PC-3 (cell line): ENCODE measurements at regions not wholly inside any gene's neighbourhood (a gene's known extent, or its start where the extent isn't known, plus 50 kb on each side); places are given as distances from the start of the nearest gene placed in this dataset.

Source experiments
- ATAC-seq: fragments of 200-7000 bp; cut with Tn5 transposase; 2 replicates; pipeline ENCODE4 v1.9.1; 2020; ENCODE audit warnings: mild to moderate bottlenecking, moderate library complexity
- BruUV-seq: library from RNA; stranded (reverse); fragments of 400-500 nt; replicated peaks from 2 replicates; lab custom pipeline; 2021; lab: Mats Ljungman, UMichigan
- CTCF ChIA-PET: fragments of 300-600 bp; sonication (Branson Sonifier 250); formaldehyde crosslinking; loops from one replicate; lab custom pipeline; 2022; ENCODE audit warnings: antibody characterized with exemption; lab: Charles Lee
- POLR2A ChIA-PET: fragments of 300-600 bp; sonication (Branson Sonifier 250); formaldehyde crosslinking; loops from one replicate; lab custom pipeline; 2022; ENCODE audit warnings: antibody characterized with exemption; ENCODE audit not compliant: unreplicated experiment; lab: Charles Lee
- DNase-seq: peaks from one replicate; pipeline ENCODE4 v3.0.0-alpha.2; 2015
- H2AFZ ChIP-seq: fragments of 300-600 bp; sonication (generic); 2 replicates; pipeline ENCODE4 v1.6.0; 2016; ENCODE audit warnings: antibody characterized with exemption, low read length
- H3F3A ChIP-seq: fragments of 300-600 bp; sonication (generic); one replicate; pipeline ENCODE4 v1.6.0; 2017; ENCODE audit warnings: antibody characterized with exemption, low read length, control low read depth, mild to moderate bottlenecking; ENCODE audit not compliant: unreplicated experiment
- H3K27ac ChIP-seq: fragments of 300-600 bp; sonication (generic); 2 replicates; pipeline ENCODE4 v1.5.1; 2016; ENCODE audit warnings: mild to moderate bottlenecking, low read length
- H3K27me3 ChIP-seq: fragments of 300-600 bp; sonication (generic); 2 replicates; pipeline ENCODE4 v1.6.1; 2016; ENCODE audit warnings: low read length, mixed read lengths
- H3K36me3 ChIP-seq: fragments of 300-600 bp; sonication (generic); 2 replicates; pipeline ENCODE4 v1.6.1; 2016; ENCODE audit warnings: low read depth, mixed run types, low read length, mixed read lengths
- H3K4me1 ChIP-seq: fragments of 300-600 bp; sonication (generic); 2 replicates; pipeline ENCODE4 v1.5.1; 2016; ENCODE audit warnings: low read length; ENCODE audit not compliant: insufficient read depth
- H3K4me2 ChIP-seq: fragments of 300-600 bp; sonication (generic); 2 replicates; pipeline ENCODE4 v1.6.0; 2016; ENCODE audit warnings: low read length
- H3K4me3 ChIP-seq: fragments of 300-600 bp; sonication (generic); 2 replicates; pipeline ENCODE4 v1.5.1; 2016; ENCODE audit warnings: mild to moderate bottlenecking, low read length, mixed read lengths
- H3K79me2 ChIP-seq: fragments of 300-600 bp; sonication (generic); 2 replicates; pipeline ENCODE4 v1.6.1; 2017; ENCODE audit warnings: low read length, mixed read lengths
- H3K9ac ChIP-seq: fragments of 300-600 bp; sonication (generic); 2 replicates; pipeline ENCODE4 v1.6.0; 2016; ENCODE audit warnings: mild to moderate bottlenecking, low read length
- H3K9me2 ChIP-seq: fragments of 300-600 bp; sonication (generic); replicated peaks from 2 replicates; pipeline ENCODE4 v1.6.1; 2016; ENCODE audit warnings: mixed run types, low read length, mixed read lengths
- H3K9me3 ChIP-seq: fragments of 300-600 bp; sonication (generic); 2 replicates; pipeline ENCODE4 v1.6.1; 2016; ENCODE audit warnings: low read length, mixed read lengths
- H4K20me1 ChIP-seq: fragments of 300-600 bp; sonication (generic); 2 replicates; pipeline ENCODE4 v1.6.1; 2016; ENCODE audit warnings: low read length, mixed read lengths
- EZH2 ChIP-seq: fragments of 300-600 bp; sonication (generic); IDR thresholded peaks from one replicate; pipeline ENCODE4 v1.6.1; 2017; ENCODE audit warnings: antibody characterized with exemption, mild to moderate bottlenecking, low read length; ENCODE audit not compliant: unreplicated experiment
- EZH2phosphoT487 ChIP-seq: fragments of 300-600 bp; sonication (generic); IDR thresholded peaks from 2 replicates; pipeline ENCODE4 v1.6.1; 2018; ENCODE audit warnings: mild to moderate bottlenecking, antibody characterized with exemption, low read length, borderline replicate concordance
- intact Hi-C: fragments of 100-400 bp; cut with micrococcal nuclease; formaldehyde crosslinking; loops from 2 replicates; pipeline ENCODE4 v1.9.0; 2023
- TF ChIP-seq, protein P1 (sequence below): fragments of 300-600 bp; sonication (generic); conservative IDR thresholded peaks from 2 replicates; pipeline ENCODE4 v1.5.1; 2017; ENCODE audit warnings: antibody characterized with exemption, low read depth, mild to moderate bottlenecking, low read length

DNA sequence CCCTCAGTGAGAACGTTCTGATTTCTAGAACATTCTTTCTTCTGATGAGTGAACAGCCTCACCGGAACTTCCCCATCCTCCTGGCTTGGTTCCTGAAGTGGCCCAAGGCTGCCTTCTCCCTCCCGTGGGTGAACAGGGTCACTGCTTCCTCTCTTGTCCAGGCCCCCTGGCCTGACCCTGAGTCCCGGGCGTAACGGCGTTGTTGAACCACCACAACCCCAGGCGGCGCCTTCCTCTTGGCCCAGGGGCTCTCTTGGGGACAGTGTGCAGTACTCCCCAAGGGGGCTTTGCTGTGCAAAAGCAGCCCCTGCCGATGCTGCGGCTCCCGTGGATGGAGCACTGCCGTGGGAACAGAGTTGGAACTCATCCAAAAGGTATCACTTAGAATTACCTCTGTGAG lies 147.2 kb downstream of the TSN start:
- ChIA-PET POLR2A (no interaction called here), CTCF (no interaction called here)
- Histone ChIP-seq H3K4me3 (no peak overlapping the region), H2AFZ (no peak overlapping the region), H3K4me2 (no peak overlapping the region), H3K27ac (no peak overlapping the region), H3F3A (no peaks in the 10 kb centered on the region), H3K9me3 (no peaks in the 10 kb centered on the region), H4K20me1 (no peaks in the 10 kb centered on the region), H3K36me3 (no peaks in the 10 kb centered on the region), H3K27me3 (peaks cover 41% of the 10 kb centered on the region), H3K4me1 (no peaks in the 10 kb centered on the region), H3K9ac (no peak overlapping the region), H3K79me2 (no peaks in the 10 kb centered on the region), H3K9me2 (no peaks in the 10 kb centered on the region)
- TF ChIP-seq, protein P1, sequence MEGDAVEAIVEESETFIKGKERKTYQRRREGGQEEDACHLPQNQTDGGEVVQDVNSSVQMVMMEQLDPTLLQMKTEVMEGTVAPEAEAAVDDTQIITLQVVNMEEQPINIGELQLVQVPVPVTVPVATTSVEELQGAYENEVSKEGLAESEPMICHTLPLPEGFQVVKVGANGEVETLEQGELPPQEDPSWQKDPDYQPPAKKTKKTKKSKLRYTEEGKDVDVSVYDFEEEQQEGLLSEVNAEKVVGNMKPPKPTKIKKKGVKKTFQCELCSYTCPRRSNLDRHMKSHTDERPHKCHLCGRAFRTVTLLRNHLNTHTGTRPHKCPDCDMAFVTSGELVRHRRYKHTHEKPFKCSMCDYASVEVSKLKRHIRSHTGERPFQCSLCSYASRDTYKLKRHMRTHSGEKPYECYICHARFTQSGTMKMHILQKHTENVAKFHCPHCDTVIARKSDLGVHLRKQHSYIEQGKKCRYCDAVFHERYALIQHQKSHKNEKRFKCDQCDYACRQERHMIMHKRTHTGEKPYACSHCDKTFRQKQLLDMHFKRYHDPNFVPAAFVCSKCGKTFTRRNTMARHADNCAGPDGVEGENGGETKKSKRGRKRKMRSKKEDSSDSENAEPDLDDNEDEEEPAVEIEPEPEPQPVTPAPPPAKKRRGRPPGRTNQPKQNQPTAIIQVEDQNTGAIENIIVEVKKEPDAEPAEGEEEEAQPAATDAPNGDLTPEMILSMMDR = no peak
- TF ChIP-seq EZH2phosphoT487 = no peak
- no peak for TF ChIP-seq EZH2
- ATAC-seq (no peak), DNase-seq (no peak)
- BruUV-seq = no TSS peak
- intact Hi-C loops = no loop called here

DNA sequence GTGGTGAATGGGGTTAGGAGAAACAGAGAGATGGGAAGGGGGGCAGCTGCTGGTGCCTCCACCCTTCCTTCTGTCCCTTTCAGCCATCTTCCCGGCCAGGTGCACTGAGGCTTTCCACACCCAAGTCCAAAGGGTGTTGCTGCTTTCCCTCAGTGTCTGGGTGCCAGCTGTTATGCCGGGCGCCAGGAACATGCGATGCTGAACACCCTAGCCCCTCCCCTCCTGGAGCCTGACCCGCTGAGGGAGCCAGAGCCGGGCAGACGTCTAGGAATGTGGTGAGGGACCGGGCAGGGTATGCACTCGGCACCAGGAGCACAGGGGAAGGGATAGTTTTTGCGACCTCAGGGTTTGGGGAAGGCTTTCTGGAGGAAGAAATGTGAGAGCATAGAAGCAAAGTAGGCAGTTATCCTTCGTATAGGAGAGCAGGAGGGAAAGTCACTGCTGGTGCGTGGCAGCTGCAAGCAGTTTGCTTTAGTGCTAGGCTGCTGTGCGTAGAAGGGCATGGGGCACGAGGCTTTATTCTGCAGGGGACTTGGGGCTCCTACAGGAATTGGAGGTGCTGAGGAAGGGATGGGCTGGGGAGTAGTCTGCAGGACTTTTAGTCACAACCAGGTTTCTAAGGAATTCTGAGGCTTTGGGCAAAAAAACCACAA lies 147.7 kb downstream of the TSN start:
- H3K9me3 ChIP-seq = no peaks in the 10 kb centered on the region
- H3K9me2 ChIP-seq = no peaks in the 10 kb centered on the region
- ChIA-PET POLR2A (no interaction called here), CTCF (no interaction called here)
- no peak overlapping the region for H3K9ac ChIP-seq
- H3K27me3 ChIP-seq = peaks cover 46% of the 10 kb centered on the region
- H3K4me1 ChIP-seq = no peaks in the 10 kb centered on the region
- H3K79me2 ChIP-seq = no peaks in the 10 kb centered on the region
- H3K4me2 ChIP-seq = no peak overlapping the region
- TF ChIP-seq, protein P1 = no peak
- no peak for TF ChIP-seq EZH2
- no peak for TF ChIP-seq EZH2phosphoT487
- H3K4me3 ChIP-seq = no peak overlapping the region
- H2AFZ ChIP-seq = no peak overlapping the region
- no peaks in the 10 kb centered on the region for H4K20me1 ChIP-seq
- no peaks in the 10 kb centered on the region for H3F3A ChIP-seq
- H3K36me3 ChIP-seq = no peaks in the 10 kb centered on the region
- H3K27ac ChIP-seq = no peak overlapping the region
- DNase-seq (no peak), ATAC-seq (no peak; the same call in 1 of the 2 replicates)
- BruUV-seq = no TSS peak
- intact Hi-C loops = no loop called here

DNA sequence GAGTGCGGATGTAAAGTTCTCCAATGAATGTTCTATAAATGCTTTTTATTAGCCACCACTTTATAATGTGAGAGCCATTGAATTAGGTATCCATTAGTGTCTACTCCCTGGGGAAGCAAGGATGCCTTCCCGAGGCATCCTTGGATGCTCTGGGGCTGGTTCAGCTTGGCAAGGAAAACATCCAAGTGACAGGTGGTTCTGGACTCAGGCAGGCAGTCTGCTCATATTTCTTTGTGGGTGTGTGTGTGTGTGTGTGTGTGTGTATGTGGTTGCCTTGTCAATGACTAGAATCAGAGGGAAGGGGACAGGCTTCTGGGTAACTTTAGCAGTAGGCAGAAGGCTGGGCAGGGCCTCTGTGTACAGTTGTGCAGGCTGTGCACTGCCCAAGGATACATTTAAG lies 149.2 kb downstream of the TSN start:
- CTCF ChIA-PET = no interaction called here
- TF ChIP-seq EZH2phosphoT487 (no peak), EZH2 (no peak)
- TF ChIP-seq, protein P1 = no peak
- BruUV-seq = no TSS peak
- Histone ChIP-seq H3F3A (no peaks in the 10 kb centered on the region), H3K36me3 (no peaks in the 10 kb centered on the region), H3K79me2 (no peaks in the 10 kb centered on the region), H3K4me2 (no peak overlapping the region), H3K27me3 (peaks cover 61% of the 10 kb centered on the region), H3K9me2 (no peaks in the 10 kb centered on the region), H4K20me1 (no peaks in the 10 kb centered on the region), H3K9me3 (no peaks in the 10 kb centered on the region), H3K27ac (no peak overlapping the region), H3K9ac (no peak overlapping the region), H3K4me3 (no peak overlapping the region), H3K4me1 (no peaks in the 10 kb centered on the region), H2AFZ (no peak overlapping the region)
- DNase-seq (no peak), ATAC-seq (no peak)
- intact Hi-C loops = no loop called here
- POLR2A ChIA-PET = no interaction called here
